GM12878 (cell line): ENCODE measurements at regions not wholly inside any gene's neighbourhood (a gene's known extent, or its start where the extent isn't known, plus 50 kb on each side); places are given as distances from the start of the nearest gene placed in this dataset.

Source experiments
- CBX3 ChIP-seq: fragments of 200-600 bp; sonication (generic); IDR thresholded peaks from 2 replicates; pipeline ENCODE4 v1.6.1; 2016; ENCODE audit warnings: low read depth, borderline replicate concordance
- POLR2A ChIP-seq: IDR thresholded peaks from 2 replicates; pipeline ENCODE4 v1.6.1; 2011; ENCODE audit warnings: low read depth, mild to moderate bottlenecking, low read length
- POLR2AphosphoS2 ChIP-seq: IDR thresholded peaks from 2 replicates; pipeline ENCODE4 v1.6.1; 2011; ENCODE audit warnings: low read depth, mild to moderate bottlenecking, low read length, improper control_type of control experiment, moderate library complexity
- POLR2AphosphoS5 ChIP-seq: IDR thresholded peaks from 2 replicates; pipeline ENCODE4 v1.6.1; 2011; ENCODE audit warnings: mild to moderate bottlenecking, low read length, inconsistent platforms
- SMC3 ChIP-seq: IDR thresholded peaks from 2 replicates; pipeline ENCODE4 v1.6.1; 2011; ENCODE audit warnings: low read length, improper control_type of control experiment, borderline replicate concordance
- TCF3 ChIP-seq: IDR thresholded peaks from 2 replicates; pipeline ENCODE4 v1.6.1; 2012; ENCODE audit warnings: low read depth, mild to moderate bottlenecking, low read length, borderline replicate concordance; ENCODE audit not compliant: insufficient read depth

- no peak for TF ChIP-seq POLR2A
- no peak for TF ChIP-seq POLR2AphosphoS5
- TF ChIP-seq TCF3, result no peak
- TF ChIP-seq POLR2AphosphoS2, result no peak
- no peak for TF ChIP-seq CBX3
- no peak for TF ChIP-seq SMC3
Measured at GRCh38 chr11:104830508-104830907, 67.8 kb downstream of the CASP12 start.
